Skin epidermis (tissue), 12 donors: ENCODE measurements at regions not wholly inside any gene's neighbourhood (a gene's known extent, or its start where the extent isn't known, plus 50 kb on each side); places are given as distances from the start of the nearest gene placed in this dataset.
"Not testable (repeated sequence)": the region's sequence is repeated elsewhere in the genome, so short reads cannot be mapped to it uniquely, and the experiment has no call there.

Source experiments
- H3K27ac ChIP-seq, 21 experiments: fragments of 200-600 bp; sonication (generic) in 11 of 21; one replicate each; pipeline ENCODE4 v1.5.0; 2020; ENCODE audit warnings: mild to moderate bottlenecking in 3 of 21, inconsistent platforms in 2 of 21, moderate library complexity in 2 of 21
- H3K4me3 ChIP-seq, 7 experiments: fragments of 200-600 bp; sonication (generic) in 2 of 7; one replicate each; pipeline ENCODE4 v1.5.0; 2020; ENCODE audit warnings: inconsistent platforms in 2 of 7, mild to moderate bottlenecking in 2 of 7, moderate library complexity in 1 of 7

- Histone ChIP-seq H3K4me3 (no peak overlapping the region), H3K27ac (no peak overlapping the region)
Observed at GRCh38 chr21:18677632-18678031, 274.0 kb upstream of the TMPRSS15 start.

- Histone ChIP-seq H3K27ac (no peak overlapping the region), H3K4me3 (no peak overlapping the region)
Observed at GRCh38 chr21:18705971-18706370, 302.4 kb upstream of the TMPRSS15 start.

GRCh38 chr21:18711662-18712061 is 308.1 kb upstream of the TMPRSS15 start:
- Histone ChIP-seq H3K4me3 (no peak overlapping the region), H3K27ac (no peak overlapping the region)

- Histone ChIP-seq H3K4me3 (no peak overlapping the region), H3K27ac (no peak overlapping the region)
Observed at GRCh38 chr21:18715606-18716005, 312.0 kb upstream of the TMPRSS15 start.

GRCh38 chr21:18716578-18717138 is 313.1 kb upstream of the TMPRSS15 start:
- Histone ChIP-seq H3K4me3 (no peak overlapping the region), H3K27ac (no peak overlapping the region)

- no peak overlapping the region for H3K4me3 ChIP-seq
Observed at GRCh38 chr21:18722193-18722592, 318.6 kb upstream of the TMPRSS15 start.

GRCh38 chr21:18723171-18723570 is 319.6 kb upstream of the TMPRSS15 start:
- H3K27ac ChIP-seq, result no peak overlapping the region
- H3K4me3 ChIP-seq, result no peak overlapping the region

More at GRCh38 chr21:18722193-18722592, 318.6 kb upstream of the TMPRSS15 start:
- no peak overlapping the region for H3K27ac ChIP-seq

GRCh38 chr21:18725653-18726052 is 322.1 kb upstream of the TMPRSS15 start:
- no peak overlapping the region for H3K27ac ChIP-seq

GRCh38 chr21:18741954-18742353 is 338.4 kb upstream of the TMPRSS15 start:
- H3K27ac ChIP-seq, result no peak overlapping the region

More at GRCh38 chr21:18725653-18726052, 322.1 kb upstream of the TMPRSS15 start:
- no peak overlapping the region for H3K4me3 ChIP-seq

GRCh38 chr21:18743531-18743930 is 339.9 kb upstream of the TMPRSS15 start:
- Histone ChIP-seq H3K27ac (no peak overlapping the region), H3K4me3 (no peak overlapping the region)

More at GRCh38 chr21:18741954-18742353, 338.4 kb upstream of the TMPRSS15 start:
- no peak overlapping the region for H3K4me3 ChIP-seq

GRCh38 chr21:18744840-18745239 is 341.3 kb upstream of the TMPRSS15 start:
- Histone ChIP-seq H3K4me3 (no peak overlapping the region), H3K27ac (no peak overlapping the region)

- H3K27ac ChIP-seq, H3K4me3 ChIP-seq: not testable (repeated sequence)
Observed at GRCh38 chr21:18752894-18753293, 349.3 kb upstream of the TMPRSS15 start.

GRCh38 chr21:18756272-18756671 is 352.7 kb upstream of the TMPRSS15 start:
- H3K4me3 ChIP-seq, H3K27ac ChIP-seq: not testable (repeated sequence)

- Histone ChIP-seq H3K27ac (no peak overlapping the region), H3K4me3 (no peak overlapping the region)
Observed at GRCh38 chr21:18759267-18759666, 355.7 kb upstream of the TMPRSS15 start.

GRCh38 chr21:18759751-18760161 is 356.2 kb upstream of the TMPRSS15 start:
- Histone ChIP-seq H3K27ac (no peak overlapping the region), H3K4me3 (no peak overlapping the region)

GRCh38 chr21:18760247-18760646 is 356.7 kb upstream of the TMPRSS15 start:
- H3K4me3 ChIP-seq, result no peak overlapping the region
- H3K27ac ChIP-seq, result no peak overlapping the region

GRCh38 chr21:18764720-18765119 is 361.1 kb upstream of the TMPRSS15 start:
- H3K27ac ChIP-seq, result no peak overlapping the region
- H3K4me3 ChIP-seq, result no peak overlapping the region

- no peak overlapping the region for H3K4me3 ChIP-seq
- H3K27ac ChIP-seq, result no peak overlapping the region
Observed at GRCh38 chr21:18769599-18769998, 366.0 kb upstream of the TMPRSS15 start.

GRCh38 chr21:18771845-18772380 is 368.3 kb upstream of the TMPRSS15 start:
- H3K27ac ChIP-seq, result no peak overlapping the region
- no peak overlapping the region for H3K4me3 ChIP-seq

- H3K27ac ChIP-seq, result no peak overlapping the region
- H3K4me3 ChIP-seq, result no peak overlapping the region
Observed at GRCh38 chr21:18772404-18772803, 368.8 kb upstream of the TMPRSS15 start.

- H3K4me3 ChIP-seq, result no peak overlapping the region
- no peak overlapping the region for H3K27ac ChIP-seq
Observed at GRCh38 chr21:18772897-18773296, 369.3 kb upstream of the TMPRSS15 start.

GRCh38 chr21:18776936-18777335 is 373.4 kb upstream of the TMPRSS15 start:
- Histone ChIP-seq H3K27ac (no peak overlapping the region), H3K4me3 (no peak overlapping the region)
